Activated CD4-positive, alpha-beta T cell treated with anti-CD3 and anti-CD28 coated beads for 1 hour (primary cell): ENCODE measurements at regions not wholly inside any gene's neighbourhood (a gene's known extent, or its start where the extent isn't known, plus 50 kb on each side); places are given as distances from the start of the nearest gene placed in this dataset.

Source experiments
- DNase-seq: peaks from one replicate; pipeline ENCODE4 v3.0.0-alpha.2; 2020

- no peak for DNase-seq
Observed at GRCh38 chr2:234145057-234145456, 94.6 kb downstream of the SPP2 start.

DNA sequence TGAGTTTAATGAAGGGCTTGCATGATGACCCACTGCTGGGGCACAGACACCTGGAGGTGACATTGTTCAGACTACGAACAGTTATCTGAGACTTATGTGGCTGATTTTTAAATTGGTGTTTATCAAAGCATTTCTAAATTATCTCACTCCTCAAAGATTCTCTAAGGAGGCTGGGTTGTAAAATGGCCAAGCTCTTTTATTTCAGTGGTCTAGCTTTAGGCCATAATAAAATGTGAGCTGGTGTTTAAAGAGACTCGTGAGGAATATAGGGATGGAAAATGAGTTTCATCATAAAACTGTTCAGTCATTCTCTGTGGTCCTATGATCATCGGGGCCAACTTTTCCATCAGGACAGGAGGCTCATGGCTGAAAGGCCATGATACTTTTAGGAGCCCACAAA, 93.4 kb downstream of the SPP2 start:
- no peak for DNase-seq

DNA sequence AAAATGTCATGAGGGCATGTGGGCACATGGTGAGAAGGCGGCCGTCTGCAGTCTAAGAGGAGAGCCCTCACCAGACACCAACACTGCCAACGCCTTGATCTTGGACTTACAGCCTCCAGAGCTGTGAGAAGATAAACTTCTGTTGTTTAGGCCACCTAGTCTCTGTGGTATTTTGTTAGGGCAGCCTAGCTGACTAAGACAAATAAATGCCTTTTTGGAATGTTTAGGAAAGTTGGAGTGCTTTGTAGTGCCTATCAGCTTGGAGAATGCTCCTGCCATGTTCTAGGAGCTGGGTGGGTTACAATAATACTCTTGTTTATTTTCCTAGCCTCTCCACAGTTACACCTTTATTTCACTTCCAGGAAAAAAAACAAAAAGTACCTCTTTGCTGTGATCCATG, 92.0 kb downstream of the SPP2 start:
- DNase-seq: no peak

DNA sequence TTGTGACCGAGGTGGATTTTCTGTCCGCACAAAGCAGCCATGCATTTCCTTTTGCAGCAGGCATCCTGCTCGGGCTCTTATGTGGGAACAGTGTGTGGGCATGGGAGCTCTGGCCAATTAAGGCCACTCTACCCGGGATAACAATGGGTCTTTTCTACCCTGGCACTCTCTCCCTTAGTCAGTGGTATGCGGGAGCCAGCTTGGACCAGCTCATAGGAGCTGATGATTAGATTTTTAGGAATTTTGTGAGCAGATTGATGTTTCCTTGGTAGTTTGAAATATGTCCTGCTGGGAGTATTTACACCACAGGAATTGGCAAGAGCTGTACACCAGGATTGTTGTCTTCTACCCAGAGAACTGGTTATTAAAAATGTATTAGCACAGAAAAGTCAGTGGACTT, 89.3 kb downstream of the SPP2 start:
- no peak for DNase-seq

- DNase-seq: no peak
Observed at GRCh38 chr2:234138836-234139235, 88.3 kb downstream of the SPP2 start.

DNA sequence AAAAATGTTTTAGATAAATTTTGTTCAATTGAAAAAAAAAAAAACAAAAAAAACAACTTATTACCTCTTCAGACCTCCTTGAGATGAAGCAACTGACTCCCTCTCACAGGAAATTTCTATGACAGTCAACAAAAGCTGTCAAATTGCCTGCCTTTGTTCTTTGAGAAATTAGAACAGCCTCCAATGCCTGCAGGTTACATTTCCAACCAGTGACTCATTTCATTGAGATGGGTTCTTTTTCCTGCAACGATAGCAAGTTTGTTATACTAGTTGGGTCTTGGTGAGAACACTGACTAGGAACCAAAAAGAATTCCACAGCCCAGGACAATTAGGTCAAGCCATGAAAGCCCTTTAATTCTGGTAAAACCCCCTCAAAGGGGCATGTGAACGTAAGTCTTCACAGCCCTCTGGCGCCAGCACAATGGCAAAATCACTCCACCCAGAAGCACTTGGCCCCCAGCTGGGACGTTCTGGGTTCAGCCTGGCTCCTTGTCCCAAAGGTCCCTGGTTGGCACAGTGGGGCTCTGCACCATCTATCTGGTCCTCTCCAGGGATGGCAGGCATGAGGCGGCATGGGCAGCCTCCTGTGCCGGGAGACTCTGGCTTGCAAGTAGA, 87.0 kb downstream of the SPP2 start:
- DNase-seq: no peak

- DNase-seq: no peak
Observed at GRCh38 chr2:234136461-234136860, 86.0 kb downstream of the SPP2 start.

DNA sequence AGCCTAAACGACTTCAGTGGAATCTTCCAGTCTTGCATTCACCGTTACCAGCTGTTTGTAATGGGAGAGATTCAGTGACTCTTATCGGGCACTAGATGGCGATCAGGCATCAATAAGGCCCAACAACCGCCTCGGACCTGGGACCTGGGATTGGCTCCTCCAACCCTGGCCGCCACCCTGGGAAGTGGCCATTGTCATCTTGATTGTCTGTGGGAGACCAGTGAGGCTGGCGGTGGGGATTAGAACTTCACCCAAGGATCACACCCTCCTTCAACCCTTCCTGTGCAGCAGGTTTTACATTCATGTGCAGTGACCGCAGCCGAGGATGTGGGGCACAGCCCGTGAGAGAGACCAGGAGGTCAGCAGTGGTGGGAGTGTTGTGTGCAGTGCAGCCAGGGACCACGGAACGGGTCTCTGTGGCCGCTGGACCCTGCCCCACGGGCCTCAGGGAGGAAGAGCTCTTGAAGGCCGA, 85.3 kb downstream of the SPP2 start:
- DNase-seq: peak; percentile 30

GRCh38 chr2:234134496-234134895, 84.0 kb downstream of the SPP2 start:
- DNase-seq: no peak

GRCh38 chr2:234133004-234133403, 82.5 kb downstream of the SPP2 start:
- DNase-seq: no peak

DNA sequence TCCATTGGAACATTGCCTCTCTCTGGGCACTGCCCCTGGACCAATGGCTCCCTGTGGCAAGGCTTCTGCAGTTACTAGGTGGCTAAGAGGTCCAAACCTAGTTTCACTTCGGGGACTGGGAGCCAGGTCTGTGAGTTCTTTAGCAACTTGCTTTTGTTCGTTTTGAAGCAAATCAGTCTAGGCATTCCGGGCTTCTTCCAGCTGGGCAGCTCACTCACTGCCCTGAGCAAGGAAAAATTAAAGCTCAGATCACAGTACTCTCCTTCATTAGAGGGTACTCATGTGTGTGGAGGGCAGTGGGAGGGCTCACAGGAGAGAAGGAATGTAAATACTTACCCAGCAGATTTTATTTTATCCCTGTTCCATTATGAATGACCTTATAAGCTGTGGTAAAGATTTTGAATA, 80.3 kb downstream of the SPP2 start:
- DNase-seq: no peak

- DNase-seq: no peak
Observed at GRCh38 chr2:234128606-234129005, 78.1 kb downstream of the SPP2 start.
